Body of pancreas (tissue), 4 donors: ENCODE measurements at regions not wholly inside any gene's neighbourhood (a gene's known extent, or its start where the extent isn't known, plus 50 kb on each side); places are given as distances from the start of the nearest gene placed in this dataset.

Experiments used
- POLR2A ChIP-seq, 3 donors: fragments of 450-650 bp; IDR thresholded peaks; one replicate each; pipeline ENCODE4 v1.6.1; 2016; ENCODE audit warnings: antibody characterized with exemption in 3 of 3, mild to moderate bottlenecking in 2 of 3
- TF ChIP-seq, protein P1 (sequence below), 7 experiments: fragments of 450-650 bp in 4 of 7; fragments of 200-600 bp in 3 of 7; sonication (generic) in 3 of 7; IDR thresholded peaks; one replicate each; pipeline ENCODE4 v1.5.1; 2016 to 2019; ENCODE audit warnings: antibody characterized with exemption in 7 of 7

DNA sequence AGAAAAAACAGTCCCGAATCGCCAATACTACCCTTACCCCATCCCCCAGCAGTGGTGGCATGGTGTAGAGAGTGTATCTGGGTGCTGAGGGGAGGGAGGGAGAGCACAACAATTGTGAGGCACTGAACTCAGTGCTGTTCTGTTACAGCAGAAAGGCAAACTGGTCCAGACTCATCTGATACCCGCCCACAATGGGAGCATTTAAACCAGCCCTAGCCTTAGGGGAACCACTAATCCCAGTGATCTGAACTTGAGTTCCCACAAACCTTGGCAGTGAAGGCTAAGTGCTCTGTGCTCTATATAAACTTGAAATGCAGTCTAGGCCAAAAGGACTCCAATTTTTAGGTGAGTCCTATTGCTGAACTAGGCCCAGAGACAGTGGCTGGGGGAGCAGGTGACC is 666.4 kb upstream of the PTCHD4 start:
- TF ChIP-seq, protein P1, sequence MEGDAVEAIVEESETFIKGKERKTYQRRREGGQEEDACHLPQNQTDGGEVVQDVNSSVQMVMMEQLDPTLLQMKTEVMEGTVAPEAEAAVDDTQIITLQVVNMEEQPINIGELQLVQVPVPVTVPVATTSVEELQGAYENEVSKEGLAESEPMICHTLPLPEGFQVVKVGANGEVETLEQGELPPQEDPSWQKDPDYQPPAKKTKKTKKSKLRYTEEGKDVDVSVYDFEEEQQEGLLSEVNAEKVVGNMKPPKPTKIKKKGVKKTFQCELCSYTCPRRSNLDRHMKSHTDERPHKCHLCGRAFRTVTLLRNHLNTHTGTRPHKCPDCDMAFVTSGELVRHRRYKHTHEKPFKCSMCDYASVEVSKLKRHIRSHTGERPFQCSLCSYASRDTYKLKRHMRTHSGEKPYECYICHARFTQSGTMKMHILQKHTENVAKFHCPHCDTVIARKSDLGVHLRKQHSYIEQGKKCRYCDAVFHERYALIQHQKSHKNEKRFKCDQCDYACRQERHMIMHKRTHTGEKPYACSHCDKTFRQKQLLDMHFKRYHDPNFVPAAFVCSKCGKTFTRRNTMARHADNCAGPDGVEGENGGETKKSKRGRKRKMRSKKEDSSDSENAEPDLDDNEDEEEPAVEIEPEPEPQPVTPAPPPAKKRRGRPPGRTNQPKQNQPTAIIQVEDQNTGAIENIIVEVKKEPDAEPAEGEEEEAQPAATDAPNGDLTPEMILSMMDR (IDR thresholded peaks at IDR 0.05), result no peak
- TF ChIP-seq POLR2A (IDR thresholded peaks at IDR 0.05), result no peak
